ENCODE measurements at regions not wholly inside any gene's neighbourhood (a gene's known extent, or its start where the extent isn't known, plus 50 kb on each side); places are given as distances from the start of the nearest gene placed in this dataset.

DNA sequence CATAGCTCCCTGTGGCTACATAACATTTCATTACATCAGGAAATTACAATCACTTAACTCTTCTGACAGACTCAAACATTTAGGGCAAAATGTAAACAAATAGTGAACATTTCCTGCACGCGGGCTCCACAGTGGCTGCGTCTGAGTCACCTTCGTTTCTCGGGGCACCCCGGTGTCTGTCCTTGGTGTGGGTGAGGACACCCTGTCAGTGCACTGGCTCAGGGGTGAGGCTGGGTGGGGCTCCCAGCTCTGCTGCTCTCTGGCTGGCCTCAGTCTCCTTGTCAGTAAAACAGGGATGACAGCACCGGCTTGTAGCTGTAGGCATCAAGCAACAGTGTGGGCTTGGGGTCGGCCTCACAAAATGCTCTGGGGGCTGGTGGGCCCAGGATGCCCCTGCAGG lies 237.1 kb upstream of the SHH start:
- DNase-seq (ENCODE audit: low read depth) (no peak), FAIRE-seq (no peak)
- TF ChIP-seq, protein P1, sequence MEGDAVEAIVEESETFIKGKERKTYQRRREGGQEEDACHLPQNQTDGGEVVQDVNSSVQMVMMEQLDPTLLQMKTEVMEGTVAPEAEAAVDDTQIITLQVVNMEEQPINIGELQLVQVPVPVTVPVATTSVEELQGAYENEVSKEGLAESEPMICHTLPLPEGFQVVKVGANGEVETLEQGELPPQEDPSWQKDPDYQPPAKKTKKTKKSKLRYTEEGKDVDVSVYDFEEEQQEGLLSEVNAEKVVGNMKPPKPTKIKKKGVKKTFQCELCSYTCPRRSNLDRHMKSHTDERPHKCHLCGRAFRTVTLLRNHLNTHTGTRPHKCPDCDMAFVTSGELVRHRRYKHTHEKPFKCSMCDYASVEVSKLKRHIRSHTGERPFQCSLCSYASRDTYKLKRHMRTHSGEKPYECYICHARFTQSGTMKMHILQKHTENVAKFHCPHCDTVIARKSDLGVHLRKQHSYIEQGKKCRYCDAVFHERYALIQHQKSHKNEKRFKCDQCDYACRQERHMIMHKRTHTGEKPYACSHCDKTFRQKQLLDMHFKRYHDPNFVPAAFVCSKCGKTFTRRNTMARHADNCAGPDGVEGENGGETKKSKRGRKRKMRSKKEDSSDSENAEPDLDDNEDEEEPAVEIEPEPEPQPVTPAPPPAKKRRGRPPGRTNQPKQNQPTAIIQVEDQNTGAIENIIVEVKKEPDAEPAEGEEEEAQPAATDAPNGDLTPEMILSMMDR (IDR thresholded peaks at IDR 0.05; ENCODE audit: insufficient read depth, low read length, severe bottlenecking): no peak
- no peak overlapping the region for H3K4me3 ChIP-seq (ENCODE audit: low read depth, low read length)
- H3K36me3 ChIP-seq (ENCODE audit: control insufficient read depth, insufficient read depth, low read length): no peaks in the 10 kb centered on the region
- H3K27me3 ChIP-seq (ENCODE audit: control insufficient read depth, insufficient read depth, low read length): no peaks in the 10 kb centered on the region

DNA sequence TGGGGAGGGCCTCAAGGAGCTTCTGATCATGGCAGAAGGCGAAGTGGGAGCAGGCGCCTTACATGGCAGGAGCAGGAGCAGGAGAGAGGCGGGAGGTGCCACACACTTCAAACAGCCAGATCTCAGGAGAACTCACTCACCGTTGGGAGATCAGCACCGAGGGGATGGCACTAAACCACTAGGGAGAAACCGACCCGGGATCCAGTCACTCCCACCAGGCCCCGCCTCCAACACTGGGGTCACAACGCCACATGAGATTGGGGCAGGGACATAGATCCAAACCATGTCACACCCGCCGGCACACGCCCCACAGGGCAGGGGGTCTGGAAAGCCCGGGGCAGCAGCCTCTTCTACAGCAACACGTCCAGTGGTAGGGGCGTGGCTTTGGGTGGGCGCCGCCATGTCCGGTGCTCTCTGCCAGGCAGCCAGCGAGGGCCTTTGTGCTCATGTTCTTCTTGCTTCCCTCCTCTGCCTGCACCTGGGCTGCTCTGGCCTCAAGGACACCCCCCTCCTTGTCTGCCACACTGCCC lies 233.8 kb upstream of the SHH start:
- H3K4me3 ChIP-seq (ENCODE audit: low read depth, low read length): no peak overlapping the region
- TF ChIP-seq, protein P1 (IDR thresholded peaks at IDR 0.05; ENCODE audit: insufficient read depth, low read length, severe bottlenecking): no peak
- H3K36me3 ChIP-seq (ENCODE audit: control insufficient read depth, insufficient read depth, low read length): no peaks in the 10 kb centered on the region
- FAIRE-seq (no peak), DNase-seq (ENCODE audit: low read depth) (no peak)
- H3K27me3 ChIP-seq (ENCODE audit: control insufficient read depth, insufficient read depth, low read length): no peaks in the 10 kb centered on the region

DNA sequence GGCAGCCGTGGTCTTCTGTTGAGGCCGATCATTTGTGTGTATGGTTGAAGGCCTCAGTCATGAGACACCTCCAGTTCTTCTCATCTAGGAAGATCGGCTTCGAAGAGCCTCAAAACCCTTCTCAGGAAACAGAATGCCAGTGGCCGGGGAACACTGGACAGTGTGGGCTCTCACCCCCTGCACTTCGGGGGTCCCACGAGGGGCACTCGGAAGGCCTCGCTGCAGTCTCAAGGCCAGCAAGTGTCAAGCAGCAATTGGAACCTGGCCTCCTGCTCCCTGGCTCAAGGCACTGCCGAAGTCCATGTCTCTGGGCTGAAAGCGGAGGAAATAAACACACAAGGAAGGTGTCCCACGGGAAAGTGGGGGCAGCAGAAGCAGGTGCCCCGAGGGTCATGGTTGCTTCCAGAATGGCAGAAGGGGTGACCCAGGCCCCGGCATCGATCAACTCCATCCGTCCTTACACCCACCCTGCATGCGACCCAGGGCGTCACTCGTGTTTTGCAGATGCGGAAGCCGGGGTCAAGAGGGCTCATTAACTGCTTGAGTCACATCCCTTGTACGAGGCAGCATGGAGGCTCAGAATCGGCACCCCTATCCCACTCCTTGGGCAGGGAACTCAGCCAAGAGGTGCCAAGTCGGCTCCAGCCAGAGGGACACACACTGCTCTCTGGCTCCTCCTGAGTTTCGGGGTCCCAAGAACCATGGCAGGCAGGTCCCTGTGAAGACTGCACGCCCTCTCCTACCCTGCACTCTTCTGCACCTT lies 231.3 kb upstream of the SHH start:
- Histone ChIP-seq H3K36me3 (ENCODE audit: control insufficient read depth, insufficient read depth, low read length) (no peaks in the 10 kb centered on the region), H3K4me3 (ENCODE audit: low read depth, low read length) (no peak overlapping the region), H3K27me3 (ENCODE audit: control insufficient read depth, insufficient read depth, low read length) (no peaks in the 10 kb centered on the region)
- TF ChIP-seq, protein P1 (IDR thresholded peaks at IDR 0.05; ENCODE audit: insufficient read depth, low read length, severe bottlenecking): no peak
- DNase-seq (ENCODE audit: low read depth) (no peak), FAIRE-seq (no peak)

DNA sequence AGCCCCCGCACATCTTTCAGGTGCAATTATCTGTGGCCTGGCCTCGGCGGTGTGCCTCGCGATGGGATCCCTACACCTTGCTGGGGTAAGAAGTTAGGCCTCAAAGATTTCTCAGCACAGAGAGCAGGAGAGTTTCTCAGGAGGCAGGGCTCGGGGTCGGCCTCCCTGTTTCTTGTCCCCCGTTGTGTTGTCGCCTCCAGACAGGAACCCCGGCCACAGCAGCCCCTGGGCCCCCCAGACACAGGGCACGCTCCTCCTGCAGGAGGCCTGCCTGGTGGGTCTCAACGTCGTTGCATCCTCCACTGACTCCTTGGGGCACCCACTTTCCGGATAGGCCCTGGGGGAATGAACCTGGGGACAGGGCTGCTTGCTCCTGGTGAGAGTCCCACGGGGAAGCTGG lies 229.1 kb upstream of the SHH start:
- Histone ChIP-seq H3K36me3 (ENCODE audit: control insufficient read depth, insufficient read depth, low read length) (no peaks in the 10 kb centered on the region), H3K27me3 (ENCODE audit: control insufficient read depth, insufficient read depth, low read length) (no peaks in the 10 kb centered on the region), H3K4me3 (ENCODE audit: low read depth, low read length) (no peak overlapping the region)
- FAIRE-seq (no peak), DNase-seq (ENCODE audit: low read depth) (no peak)
- TF ChIP-seq, protein P1 (IDR thresholded peaks at IDR 0.05; ENCODE audit: insufficient read depth, low read length, severe bottlenecking): no peak

DNA sequence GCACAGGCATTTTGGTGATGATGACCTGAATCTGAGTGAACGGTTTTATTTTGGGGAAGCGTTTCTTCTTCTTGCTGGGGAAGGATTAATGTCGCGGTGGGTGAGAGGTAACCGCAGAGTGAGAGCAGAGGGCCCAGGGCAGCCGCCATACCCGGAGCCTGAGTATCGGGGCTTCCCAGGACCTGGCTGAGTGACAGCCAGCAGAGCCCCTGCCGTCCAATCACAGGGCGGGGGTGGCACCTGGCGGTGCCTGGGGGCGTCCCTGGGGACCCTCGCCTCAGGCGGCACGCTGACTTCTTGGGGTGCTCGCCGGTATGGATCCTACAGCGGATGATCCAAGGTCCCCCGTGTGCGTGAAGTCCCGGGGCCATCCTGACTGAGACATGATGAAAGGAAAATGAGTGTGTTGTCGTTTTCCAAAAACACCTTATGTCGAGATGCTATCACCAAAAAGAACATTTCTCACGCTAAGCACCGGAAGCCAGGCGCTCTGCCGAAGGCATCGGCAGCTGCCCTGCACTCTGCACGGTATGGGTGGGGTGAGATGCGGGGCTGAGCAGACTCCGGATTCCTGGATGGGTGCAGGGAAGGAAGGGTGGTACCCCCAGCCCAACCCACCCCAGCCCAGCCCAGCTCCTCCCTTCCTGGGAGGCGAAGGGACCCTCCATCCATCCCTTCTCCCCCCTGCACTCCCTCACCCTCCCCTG lies 227.9 kb upstream of the SHH start:
- FAIRE-seq (no peak), DNase-seq (ENCODE audit: low read depth) (no peak)
- H3K27me3 ChIP-seq (ENCODE audit: control insufficient read depth, insufficient read depth, low read length): no peaks in the 10 kb centered on the region
- no peaks in the 10 kb centered on the region for H3K36me3 ChIP-seq (ENCODE audit: control insufficient read depth, insufficient read depth, low read length)
- no peak overlapping the region for H3K4me3 ChIP-seq (ENCODE audit: low read depth, low read length)
- TF ChIP-seq, protein P1 (IDR thresholded peaks at IDR 0.05; ENCODE audit: insufficient read depth, low read length, severe bottlenecking): no peak

All from bronchial epithelial cell (primary cell).